GM11168 (cell line): ENCODE measurements at regions not wholly inside any gene's neighbourhood (a gene's known extent, or its start where the extent isn't known, plus 50 kb on each side); places are given as distances from the start of the nearest gene placed in this dataset.
"Not testable (repeated sequence)": the region's sequence is repeated elsewhere in the genome, so short reads cannot be mapped to it uniquely, and the experiment has no call there.

Experiments used
- in situ Hi-C: fragments of 300-500 bp; cut with MboI; formaldehyde crosslinking; loops from one replicate; pipeline ENCODE4 v1.12.0; 2022; ENCODE audit warnings: low sequenced_read_pairs; ENCODE audit not compliant: unreplicated experiment

DNA sequence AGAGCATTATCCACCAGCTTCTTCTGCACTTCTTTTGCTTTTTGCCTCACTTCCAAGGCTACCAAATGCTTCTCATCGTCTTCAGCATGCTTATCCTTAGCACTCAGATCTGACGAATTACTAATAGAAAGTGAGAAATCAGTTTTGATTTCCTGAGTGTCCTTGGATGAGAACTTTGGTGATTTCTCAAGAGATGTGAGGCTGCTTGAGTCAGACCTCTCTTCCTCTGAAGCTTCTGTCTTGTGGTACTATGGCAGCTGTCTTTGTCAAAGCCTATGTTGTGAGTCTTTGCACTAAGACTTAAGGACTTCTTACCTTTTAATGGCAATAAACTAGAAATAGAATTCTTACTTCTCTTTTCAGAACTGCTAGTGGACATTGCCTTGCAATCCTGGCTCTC lies 169.9 kb downstream of the CPE start:
- in situ Hi-C loops, result loop anchor here (25.0 kb wide), 1 partner anchor 539 kb away; no protein-coding TSS in a partner anchor

DNA sequence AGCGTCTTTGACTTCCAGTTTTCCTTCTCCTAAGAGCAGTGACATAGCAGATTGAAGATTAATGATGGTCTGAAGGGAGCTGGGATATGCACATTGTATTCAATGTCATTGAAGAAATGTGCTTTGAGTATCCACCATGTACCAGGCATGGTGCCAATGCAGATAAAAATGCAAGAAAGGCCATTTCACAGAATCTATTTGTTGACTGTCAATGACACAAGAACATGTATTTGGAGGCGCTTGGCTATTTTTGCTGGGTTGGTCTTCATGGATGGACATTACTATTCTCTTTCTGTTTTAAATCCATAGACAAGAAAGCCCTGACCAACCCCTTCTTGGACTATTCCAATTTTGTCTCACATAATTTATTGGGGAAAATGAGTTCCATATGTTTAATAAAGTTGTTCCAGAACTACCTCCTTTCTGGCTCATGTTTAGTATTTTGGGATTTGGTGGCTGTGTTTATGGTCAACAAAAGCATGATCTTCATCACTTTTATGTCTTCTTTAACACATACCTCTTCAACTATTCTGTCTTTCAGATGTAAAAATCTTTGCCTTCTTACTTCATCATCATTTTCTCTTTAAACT lies 174.5 kb downstream of the CPE start:
- in situ Hi-C loops, result no loop called here

DNA sequence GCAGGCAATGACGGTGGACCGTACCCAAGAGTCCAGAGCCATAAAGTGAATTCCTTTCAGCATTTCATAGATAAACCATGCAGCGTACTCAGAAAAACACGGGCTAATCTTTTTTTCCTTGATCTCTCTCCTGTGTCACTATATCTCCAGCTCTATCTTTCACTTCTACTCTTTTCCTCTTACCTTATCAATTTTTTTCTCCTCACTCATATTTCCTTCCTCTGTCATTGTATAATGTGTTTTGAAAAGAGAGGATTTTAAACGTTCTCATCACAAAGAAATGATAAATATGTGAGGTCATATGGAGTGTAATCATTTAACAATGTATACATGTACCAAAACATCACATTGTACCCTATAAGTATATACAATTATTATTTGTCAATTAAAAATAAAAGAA lies 176.5 kb downstream of the CPE start:
- in situ Hi-C loops, result no loop called here

DNA sequence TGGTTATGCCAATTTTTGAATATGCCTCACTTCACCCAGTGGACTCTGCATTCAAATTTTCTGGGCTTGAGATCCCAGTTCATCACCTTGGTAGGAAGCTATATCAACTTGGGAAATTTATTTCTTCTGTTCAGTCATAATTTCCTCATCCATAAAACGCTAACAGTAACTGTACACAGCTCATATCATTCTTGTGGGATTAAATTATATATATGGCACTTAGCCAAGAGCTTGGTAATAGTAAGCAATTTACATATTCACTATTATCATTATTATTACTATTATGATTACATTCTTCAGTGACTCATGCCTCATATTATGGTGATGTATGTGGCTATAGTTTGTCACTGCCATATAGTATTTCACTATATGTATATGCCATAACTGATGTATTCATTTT lies 177.6 kb downstream of the CPE start:
- in situ Hi-C loops, result no loop called here

DNA sequence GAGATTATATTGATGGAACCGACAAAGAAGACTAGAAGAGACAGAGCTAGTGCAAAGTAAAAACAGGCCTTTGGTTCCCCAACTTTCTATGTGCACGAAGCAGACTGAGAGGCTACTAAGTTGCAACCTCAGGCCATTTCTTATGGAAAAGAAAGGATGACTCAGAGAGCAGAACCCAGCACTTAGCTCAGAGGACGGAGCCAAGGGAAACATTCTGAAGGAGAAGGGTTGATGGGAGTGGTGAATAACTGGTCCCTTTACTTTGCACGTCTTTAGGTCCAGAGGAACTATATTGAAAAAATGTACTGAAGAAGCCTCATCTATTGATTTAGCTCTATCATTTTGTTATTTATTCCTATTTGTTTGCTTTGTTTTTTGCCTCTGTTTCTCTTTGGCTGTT lies 182.1 kb downstream of the CPE start:
- in situ Hi-C loops, result no loop called here

DNA sequence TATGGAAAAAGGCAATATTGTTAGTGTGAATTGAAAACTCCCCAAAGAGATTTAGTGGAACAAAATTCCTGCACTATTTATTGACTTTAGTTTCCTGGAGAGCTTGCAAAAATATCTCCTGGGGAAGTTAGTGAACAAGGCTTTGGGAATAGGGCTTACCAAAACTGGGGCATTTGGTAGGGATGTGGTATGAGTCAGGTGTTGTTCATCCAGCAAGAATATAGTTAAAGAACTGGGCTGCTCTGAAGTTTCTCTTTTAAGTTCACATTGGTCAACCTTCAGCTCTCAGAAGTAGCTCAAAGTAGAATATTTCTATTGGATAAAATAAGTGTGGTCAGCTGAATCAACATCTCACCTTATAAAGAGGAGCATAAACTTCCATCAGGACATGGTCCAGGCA lies 185.0 kb downstream of the CPE start:
- in situ Hi-C loops, result no loop called here

DNA sequence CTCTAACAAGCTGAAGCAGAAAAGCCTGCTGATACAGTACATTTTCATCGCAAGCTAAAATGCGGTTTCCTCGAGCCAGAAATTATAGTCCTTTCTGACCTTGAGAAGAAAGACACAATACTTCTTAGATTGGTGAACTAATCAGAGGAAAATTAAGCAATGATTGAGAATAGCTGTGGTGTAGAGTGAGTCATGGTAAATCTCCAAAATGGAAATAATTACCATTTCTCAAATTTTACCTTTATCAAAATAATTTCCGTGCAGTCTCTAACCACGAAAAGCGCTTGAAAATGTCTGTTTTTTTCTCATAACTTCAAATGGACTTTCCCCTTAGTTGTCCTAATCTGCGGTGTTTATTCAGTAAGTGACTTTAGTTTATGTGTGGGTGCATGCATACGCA lies 190.2 kb downstream of the CPE start:
- in situ Hi-C loops, result no loop called here

DNA sequence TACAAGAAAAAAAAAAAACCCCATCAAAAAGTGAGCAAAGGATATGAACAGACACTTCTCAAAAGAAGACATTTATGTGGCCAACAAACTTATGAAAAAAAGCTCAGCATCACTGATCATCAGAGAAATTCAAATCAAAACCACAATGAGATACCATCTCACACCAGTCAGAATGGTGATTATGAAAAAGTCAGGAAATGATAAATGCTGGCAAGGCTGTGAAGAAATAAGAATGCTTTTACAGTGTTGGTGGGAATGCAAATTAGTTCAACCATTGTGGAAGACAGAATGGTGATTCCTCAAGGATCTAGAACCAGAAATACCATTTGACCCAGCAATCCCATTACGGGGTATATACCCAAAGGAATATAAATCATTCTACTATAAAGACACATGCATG lies 192.7 kb downstream of the CPE start:
- in situ Hi-C loops, result not testable (repeated sequence)

DNA sequence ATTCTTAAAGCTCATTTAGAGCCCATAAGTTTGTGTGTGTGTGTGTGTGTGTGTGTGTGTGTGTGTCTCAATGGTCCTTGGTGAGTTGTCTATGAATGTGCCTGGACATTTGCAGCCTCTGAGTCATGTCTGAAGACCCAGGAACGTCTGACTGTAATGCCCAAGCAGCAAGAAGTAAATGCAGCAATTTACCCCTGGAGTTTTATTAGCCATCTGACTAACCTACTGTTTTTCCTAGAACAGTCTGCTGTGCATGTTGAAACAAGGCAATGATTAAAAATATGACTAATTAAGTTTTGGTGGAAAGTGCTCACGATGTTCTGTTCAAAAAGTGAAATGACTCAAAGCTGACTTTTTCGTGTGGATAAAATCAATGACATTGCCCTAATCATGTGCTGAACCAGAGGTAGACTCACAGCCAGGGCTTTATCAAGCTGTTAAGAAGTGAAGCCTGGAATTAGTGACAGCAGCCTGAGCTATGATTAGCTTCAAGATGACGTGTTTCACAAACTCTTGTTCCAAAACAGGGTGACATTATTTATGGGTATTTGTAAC lies 201.6 kb downstream of the CPE start:
- in situ Hi-C loops, result no loop called here

DNA sequence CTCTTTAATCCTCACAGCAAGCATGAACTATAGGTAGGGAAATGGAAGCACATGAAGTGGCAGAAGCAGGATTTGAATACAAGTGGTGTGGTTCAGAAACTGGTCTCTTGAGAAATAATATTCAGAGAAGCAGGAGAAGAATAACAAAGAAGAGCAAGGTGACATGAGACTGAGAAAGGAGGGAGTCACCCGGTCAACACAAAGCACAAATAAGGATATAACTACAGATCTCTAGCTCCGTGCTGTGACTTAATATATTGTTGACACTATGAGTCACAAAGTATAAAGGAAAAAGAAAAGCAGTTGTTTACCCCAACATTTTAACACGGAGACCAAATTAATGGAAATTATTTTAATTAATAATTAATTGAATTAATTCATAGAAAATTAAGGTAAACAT lies 204.5 kb downstream of the CPE start:
- in situ Hi-C loops, result no loop called here

DNA sequence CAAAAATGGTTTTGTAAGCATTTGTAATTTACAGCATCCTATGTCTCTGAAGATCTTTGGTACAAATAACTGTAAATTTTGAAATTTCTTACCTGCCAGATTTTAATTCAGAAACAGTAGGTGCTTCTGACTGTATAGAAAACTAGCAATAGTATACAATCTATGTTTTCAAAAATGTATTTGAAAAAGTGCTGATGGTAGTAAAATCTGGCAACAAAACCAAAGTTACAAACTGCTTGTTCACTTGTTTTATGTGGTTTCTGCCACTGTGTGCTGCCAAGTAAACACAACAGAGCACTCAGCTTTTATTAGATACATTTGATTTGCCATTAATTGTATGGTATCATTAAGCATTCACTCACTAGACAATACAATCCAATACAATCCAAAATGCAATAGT lies 206.1 kb downstream of the CPE start:
- in situ Hi-C loops, result no loop called here

DNA sequence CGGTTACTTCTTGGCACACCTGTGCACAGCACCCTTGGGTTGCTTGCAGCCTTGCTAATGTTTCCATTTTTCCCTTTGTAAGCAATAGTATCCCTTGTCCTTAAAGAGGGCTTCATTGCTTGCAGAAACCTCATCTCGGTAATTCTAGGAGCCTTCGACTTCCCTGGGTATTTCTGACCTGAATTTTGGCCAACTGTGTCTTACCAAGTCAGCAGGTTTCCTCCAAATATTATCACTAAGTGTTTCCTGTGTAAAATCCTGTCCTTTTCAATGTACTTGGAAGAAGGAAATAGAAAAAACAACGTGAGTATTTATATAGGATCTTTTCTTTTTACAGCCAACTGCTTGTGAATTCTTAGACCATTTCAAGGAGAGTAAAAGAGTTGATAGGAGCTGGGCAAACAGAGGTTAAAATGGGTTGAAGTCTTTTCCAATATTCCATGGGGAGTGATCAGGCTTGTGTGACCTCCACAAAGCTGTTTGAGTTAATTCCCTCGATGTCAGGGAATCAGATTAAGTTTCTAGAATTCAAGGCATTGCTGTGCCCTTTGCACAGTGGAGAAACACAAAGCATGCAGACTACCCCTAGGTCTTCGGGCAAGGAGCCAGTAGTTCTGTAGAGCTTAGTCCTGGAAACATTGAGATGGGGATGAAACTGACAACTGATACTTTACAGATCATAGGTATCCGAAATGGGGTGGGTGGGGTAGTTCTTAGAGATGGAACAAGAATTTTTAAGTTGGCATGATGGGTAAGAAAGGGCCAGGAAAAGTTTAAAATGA lies 209.9 kb downstream of the CPE start:
- in situ Hi-C loops, result no loop called here

DNA sequence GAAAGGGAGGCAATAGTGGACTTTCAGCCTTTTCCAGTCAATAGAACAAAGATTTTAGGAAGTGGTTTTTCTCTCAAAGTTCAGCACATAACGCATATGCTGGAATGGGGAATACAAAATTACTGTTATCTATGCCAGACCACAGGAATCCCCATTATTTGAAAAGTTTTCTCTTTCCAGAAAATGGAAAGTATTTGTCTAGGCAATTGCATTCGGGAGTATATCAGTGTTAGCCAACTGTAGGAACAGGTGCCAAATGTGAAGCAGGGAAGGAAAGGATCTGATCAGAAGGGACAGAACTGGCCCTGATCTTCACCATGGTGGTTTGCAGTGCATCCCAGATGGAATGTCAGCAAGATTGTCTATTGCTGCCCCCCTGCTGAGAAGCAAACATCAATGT lies 213.6 kb downstream of the CPE start:
- in situ Hi-C loops, result no loop called here

DNA sequence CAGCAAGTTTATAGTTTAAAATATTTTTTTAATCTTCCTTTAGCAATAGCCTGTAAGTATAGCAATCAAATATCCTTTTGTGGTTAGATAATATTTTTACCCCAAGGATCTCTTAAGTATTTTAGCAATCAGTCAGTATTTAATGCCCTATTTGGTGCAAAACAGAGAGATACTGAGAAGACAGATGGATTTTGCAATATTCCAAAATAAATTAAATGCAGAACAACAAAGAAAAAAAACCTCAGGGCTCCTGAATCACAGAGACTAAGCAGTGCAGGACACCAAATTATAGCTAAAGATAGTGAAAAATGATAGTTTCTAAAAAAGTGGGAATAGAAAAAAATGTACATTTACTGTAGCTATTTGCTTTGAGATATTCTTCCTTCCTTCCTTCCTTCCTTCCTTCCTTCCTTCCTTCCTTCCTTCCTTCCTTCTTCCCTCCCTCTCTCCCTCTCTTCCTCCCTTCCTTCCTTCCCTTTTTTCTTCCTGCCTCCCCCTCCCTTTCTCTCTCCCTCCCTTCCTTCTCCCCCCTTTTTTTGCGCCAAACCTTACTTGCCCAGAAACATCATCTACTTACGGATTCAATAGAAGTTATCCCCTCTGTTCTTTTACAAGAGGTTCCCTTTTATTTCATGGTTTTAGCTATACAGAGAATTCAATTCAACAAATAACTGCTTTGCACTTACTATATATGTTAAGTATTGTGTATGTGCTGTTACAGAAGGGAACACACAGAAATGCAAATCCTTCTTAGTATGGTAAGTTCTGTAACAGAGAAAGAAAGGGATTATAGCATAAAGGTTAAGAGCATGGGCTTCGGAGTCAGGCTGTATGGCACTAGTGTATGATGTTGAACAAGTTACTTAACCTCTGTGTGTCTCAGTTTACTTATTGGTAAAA lies 219.0 kb downstream of the CPE start:
- in situ Hi-C loops, result no loop called here

DNA sequence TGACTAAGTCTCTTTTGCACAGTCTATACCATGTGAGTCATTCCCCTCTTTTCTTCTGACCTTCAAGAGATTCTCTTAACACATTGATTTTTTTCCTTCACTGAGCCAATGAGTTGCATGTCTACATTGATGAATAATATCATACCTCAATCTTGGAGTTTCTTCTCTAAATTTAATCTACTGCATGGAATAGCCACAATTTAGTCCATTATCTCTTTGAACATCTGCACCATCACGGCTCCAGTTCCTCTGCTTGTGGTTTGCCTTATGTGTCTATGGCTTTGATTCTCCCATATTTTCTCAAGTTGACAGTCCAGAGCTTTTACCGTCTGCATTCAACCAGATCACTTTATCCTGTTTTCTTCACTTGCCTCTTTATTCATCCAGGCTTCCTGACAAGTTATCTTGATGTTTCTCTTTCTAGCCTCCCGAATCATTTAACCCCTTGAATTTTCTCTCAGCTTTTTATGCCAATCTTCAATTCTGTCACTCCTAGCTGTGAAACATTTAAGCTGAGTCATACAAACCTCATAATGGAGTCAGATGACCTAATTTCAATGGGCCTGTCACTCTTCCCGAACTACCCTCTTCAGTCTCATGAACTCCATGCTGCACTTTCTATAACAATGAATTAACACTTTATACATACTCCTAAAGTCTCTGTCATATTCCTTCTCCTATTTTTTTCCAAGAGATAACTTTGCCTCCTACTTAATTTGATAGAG lies 222.3 kb downstream of the CPE start:
- in situ Hi-C loops, result no loop called here

DNA sequence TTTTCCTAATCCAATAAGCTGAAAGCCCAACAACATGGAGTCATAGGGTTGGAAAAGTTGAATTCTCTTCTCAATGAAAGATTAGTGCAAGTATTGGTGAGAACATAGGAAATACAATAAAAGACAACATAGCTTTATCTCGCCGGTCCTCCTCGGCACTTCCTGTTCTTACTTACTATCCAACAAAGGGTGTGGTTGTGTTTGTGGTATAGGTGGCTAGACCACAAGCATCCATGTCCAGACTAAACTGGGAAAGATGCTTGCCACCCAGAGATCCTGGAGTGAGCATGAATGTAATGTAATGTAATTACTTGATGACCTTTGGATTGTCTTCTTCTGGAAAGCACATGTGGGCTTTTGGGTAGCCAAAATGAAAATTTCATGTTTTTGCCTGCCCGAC lies 223.8 kb downstream of the CPE start:
- in situ Hi-C loops, result no loop called here

DNA sequence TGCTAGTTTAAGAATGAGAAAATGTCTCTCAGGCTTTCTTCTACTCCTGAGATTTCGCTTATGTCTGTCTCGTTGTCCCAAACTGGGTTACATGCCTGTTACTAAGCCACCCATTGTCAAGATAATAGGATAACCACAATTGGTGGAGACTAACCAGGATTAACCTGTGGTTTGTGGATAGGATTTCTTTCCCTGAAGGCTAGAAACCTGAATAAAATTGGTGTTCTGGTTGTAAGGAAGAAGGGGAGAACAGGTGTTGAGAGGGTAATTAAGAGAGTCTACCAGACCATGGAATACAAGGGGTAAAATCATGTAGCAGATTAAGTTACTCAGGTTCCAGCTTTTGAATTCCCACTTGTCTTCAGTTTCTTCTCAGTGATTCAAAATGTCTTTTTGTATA lies 225.4 kb downstream of the CPE start:
- in situ Hi-C loops, result no loop called here

DNA sequence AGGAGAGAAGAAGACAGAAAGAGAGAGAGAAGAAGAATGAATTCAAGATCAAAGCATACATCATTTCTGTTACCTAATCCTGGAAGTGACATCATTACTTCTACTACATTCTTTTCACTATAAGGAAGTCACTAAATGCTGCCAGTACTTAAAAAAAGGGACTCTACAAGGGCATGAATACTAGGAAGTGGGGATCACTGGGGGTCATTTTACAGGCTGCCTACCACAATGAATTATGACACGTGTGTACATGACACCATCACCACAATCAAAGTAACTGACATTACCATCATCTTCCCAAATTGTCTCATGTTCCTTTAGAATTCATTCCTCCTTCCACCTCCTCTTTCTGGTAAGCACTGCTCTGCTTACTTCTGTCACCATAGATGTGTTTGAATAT lies 227.0 kb downstream of the CPE start:
- in situ Hi-C loops, result no loop called here

DNA sequence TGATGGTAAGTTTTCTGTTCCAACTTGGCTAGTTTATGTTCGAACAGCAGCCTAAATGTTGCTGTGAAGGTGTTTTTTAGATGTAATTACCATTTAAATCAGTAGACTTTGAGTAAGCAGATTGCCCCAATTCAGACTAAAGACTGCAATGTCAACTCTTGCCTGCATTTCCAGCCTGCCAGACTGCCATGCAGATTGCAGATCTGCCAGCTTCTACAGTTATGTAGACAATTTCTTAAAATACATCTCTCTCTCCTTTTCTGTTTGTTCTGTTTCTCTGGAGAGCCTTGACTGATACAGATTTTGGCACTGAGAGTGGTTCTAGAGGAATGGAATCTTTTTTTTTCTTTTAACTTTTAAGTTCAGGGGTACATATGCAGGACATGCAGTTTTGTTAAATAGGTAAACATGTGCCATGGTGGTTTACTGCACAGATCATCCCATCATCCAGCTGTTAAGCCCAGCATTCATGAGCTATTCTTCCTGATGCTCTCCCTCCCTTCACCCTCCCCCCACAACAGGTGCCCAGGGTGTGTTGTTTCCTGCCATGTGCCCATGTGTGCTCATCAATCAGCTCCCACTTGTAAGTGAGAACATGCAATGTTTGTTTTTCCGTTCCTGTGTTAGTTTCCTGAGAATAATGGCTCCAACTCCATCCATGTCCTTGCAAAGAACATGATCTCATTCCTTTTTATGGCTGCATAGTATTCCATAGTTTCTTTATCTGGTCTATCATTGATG lies 227.8 kb downstream of the CPE start:
- in situ Hi-C loops, result no loop called here

DNA sequence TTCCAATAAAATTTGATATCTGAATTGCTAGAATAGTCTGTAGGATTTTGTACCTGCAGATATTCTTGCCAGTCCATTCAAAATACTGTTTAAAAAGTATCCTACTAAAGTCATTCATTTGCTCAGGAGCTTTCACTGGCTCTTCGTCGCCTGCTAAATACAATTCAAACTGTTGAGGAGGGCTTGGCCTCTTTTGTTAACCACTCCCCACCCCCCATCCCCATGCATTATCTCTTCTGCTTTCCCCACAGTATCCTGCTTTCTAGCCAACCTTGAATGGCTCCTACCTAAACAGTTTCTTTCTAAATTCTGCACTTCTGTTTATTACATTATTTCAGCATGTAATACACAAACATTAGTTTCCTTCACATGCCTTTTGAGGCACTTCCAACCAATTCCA lies 230.8 kb downstream of the CPE start:
- in situ Hi-C loops, result no loop called here
